Skin of body (tissue), 1 donor: ENCODE measurements at regions not wholly inside any gene's neighbourhood (a gene's known extent, or its start where the extent isn't known, plus 50 kb on each side); places are given as distances from the start of the nearest gene placed in this dataset.
"Not testable (repeated sequence)": the region's sequence is repeated elsewhere in the genome, so short reads cannot be mapped to it uniquely, and the experiment has no call there.

Experiments used
- DNase-seq: peaks from one replicate; lab custom pipeline; 2025; lab: John Stamatoyannopoulos, UW

GRCh38 chr7:138313829-138314178 is 146.3 kb upstream of the TRIM24 start:
- no peak for DNase-seq

GRCh38 chr7:138316421-138317043 is 143.5 kb upstream of the TRIM24 start:
- no peak for DNase-seq

GRCh38 chr7:138317044-138317596 is 142.9 kb upstream of the TRIM24 start:
- no peak for DNase-seq

- DNase-seq: no peak
These were observed 135.1 kb upstream of the TRIM24 start for GRCh38 chr7:138324941-138325340.

- no peak for DNase-seq
These were observed 134.6 kb upstream of the TRIM24 start for GRCh38 chr7:138325434-138325833.

GRCh38 chr7:138328215-138328614 is 131.8 kb upstream of the TRIM24 start:
- DNase-seq: no peak

- not testable (repeated sequence) for DNase-seq
These were observed 127.2 kb upstream of the TRIM24 start for GRCh38 chr7:138332850-138333249.

GRCh38 chr7:138338361-138338760 is 121.7 kb upstream of the TRIM24 start:
- no peak for DNase-seq

- not testable (repeated sequence) for DNase-seq
These were observed 120.8 kb upstream of the TRIM24 start for GRCh38 chr7:138339229-138339628.

- DNase-seq: no peak
These were observed 117.1 kb upstream of the TRIM24 start for GRCh38 chr7:138342990-138343389.

GRCh38 chr7:138345567-138345966 is 114.5 kb upstream of the TRIM24 start:
- DNase-seq: no peak

GRCh38 chr7:138346975-138347374 is 113.1 kb upstream of the TRIM24 start:
- no peak for DNase-seq

- DNase-seq: no peak
These were observed 110.0 kb upstream of the TRIM24 start for GRCh38 chr7:138349841-138350700.

GRCh38 chr7:138350701-138351357 is 109.2 kb upstream of the TRIM24 start:
- DNase-seq: no peak

- no peak for DNase-seq
These were observed 107.2 kb upstream of the TRIM24 start for GRCh38 chr7:138352570-138353461.

GRCh38 chr7:138354066-138354465 is 106.0 kb upstream of the TRIM24 start:
- DNase-seq: no peak

- DNase-seq: no peak
These were observed 104.8 kb upstream of the TRIM24 start for GRCh38 chr7:138355254-138355653.

- DNase-seq: no peak
These were observed 101.2 kb upstream of the TRIM24 start for GRCh38 chr7:138358850-138359341.

GRCh38 chr7:138359870-138360559 is 100.0 kb upstream of the TRIM24 start:
- DNase-seq: no peak

- no peak for DNase-seq
These were observed 96.3 kb upstream of the TRIM24 start for GRCh38 chr7:138363721-138364120.
